Fibroblast of the conjunctiva (primary cell): ENCODE measurements at regions not wholly inside any gene's neighbourhood (a gene's known extent, or its start where the extent isn't known, plus 50 kb on each side); places are given as distances from the start of the nearest gene placed in this dataset.

Source experiments
- DNase-seq: peaks from one replicate; pipeline ENCODE4 v3.0.0-alpha.2; 2010; ENCODE audit warnings: low read depth

GRCh38 chr9:89808756-89809181 is 204.0 kb downstream of the GADD45G start:
- no peak for DNase-seq

GRCh38 chr9:89810431-89810830 is 205.6 kb downstream of the GADD45G start:
- no peak for DNase-seq

GRCh38 chr9:89811356-89811755 is 206.5 kb downstream of the GADD45G start:
- DNase-seq: no peak

GRCh38 chr9:89811886-89812450 is 207.2 kb downstream of the GADD45G start:
- DNase-seq: no peak

- no peak for DNase-seq
These were observed 207.9 kb downstream of the GADD45G start for GRCh38 chr9:89812556-89813181.

GRCh38 chr9:89813482-89813881 is 208.7 kb downstream of the GADD45G start:
- DNase-seq: no peak

- no peak for DNase-seq
These were observed 209.7 kb downstream of the GADD45G start for GRCh38 chr9:89814340-89815040.

- no peak for DNase-seq
These were observed 210.5 kb downstream of the GADD45G start for GRCh38 chr9:89815061-89815902.

GRCh38 chr9:89815903-89816573 is 211.2 kb downstream of the GADD45G start:
- DNase-seq: no peak

GRCh38 chr9:89817151-89817950 is 212.5 kb downstream of the GADD45G start:
- no peak for DNase-seq

- no peak for DNase-seq
These were observed 215.5 kb downstream of the GADD45G start for GRCh38 chr9:89820337-89820736.

- no peak for DNase-seq
These were observed 216.3 kb downstream of the GADD45G start for GRCh38 chr9:89821081-89821480.

GRCh38 chr9:89822996-89823395 is 218.2 kb downstream of the GADD45G start:
- DNase-seq: no peak

GRCh38 chr9:89825669-89826068 is 220.9 kb downstream of the GADD45G start:
- no peak for DNase-seq

GRCh38 chr9:89826186-89826585 is 221.4 kb downstream of the GADD45G start:
- DNase-seq: no peak

GRCh38 chr9:89829346-89829745 is 224.5 kb downstream of the GADD45G start:
- DNase-seq: no peak

- DNase-seq: no peak
These were observed 230.9 kb downstream of the GADD45G start for GRCh38 chr9:89835666-89836065.

GRCh38 chr9:89837162-89837933 is 232.5 kb downstream of the GADD45G start:
- no peak for DNase-seq

GRCh38 chr9:89837934-89838310 is 233.1 kb downstream of the GADD45G start:
- no peak for DNase-seq

GRCh38 chr9:89838621-89839020 is 233.8 kb downstream of the GADD45G start:
- DNase-seq: no peak
